ENCODE measurements at regions not wholly inside any gene's neighbourhood (a gene's known extent, or its start where the extent isn't known, plus 50 kb on each side); places are given as distances from the start of the nearest gene placed in this dataset.

DNA sequence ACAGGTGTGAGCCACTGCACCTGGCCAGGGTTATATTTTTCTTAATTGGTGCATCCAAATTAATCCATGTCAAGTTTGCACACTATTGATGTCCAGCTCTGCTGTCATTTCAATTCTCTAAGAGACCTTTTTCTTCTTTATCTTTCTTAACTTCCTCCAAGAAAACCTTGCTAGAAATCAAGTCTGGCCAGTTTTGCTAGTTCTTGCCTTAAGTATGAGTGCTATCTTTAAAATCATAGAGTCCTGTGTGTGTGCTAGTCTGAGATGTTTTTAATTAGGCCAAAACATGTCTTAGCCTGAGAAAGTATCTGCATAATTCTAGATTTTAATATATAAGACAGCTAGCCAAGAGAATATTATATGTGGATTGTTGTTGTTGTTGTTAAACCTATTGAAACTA is 56.2 kb upstream of the SLC39A10 start:
- H3K36me3 ChIP-seq, result no peaks in the 10 kb centered on the region
- H3K27ac ChIP-seq, result no peak overlapping the region
- TF ChIP-seq, protein P1, sequence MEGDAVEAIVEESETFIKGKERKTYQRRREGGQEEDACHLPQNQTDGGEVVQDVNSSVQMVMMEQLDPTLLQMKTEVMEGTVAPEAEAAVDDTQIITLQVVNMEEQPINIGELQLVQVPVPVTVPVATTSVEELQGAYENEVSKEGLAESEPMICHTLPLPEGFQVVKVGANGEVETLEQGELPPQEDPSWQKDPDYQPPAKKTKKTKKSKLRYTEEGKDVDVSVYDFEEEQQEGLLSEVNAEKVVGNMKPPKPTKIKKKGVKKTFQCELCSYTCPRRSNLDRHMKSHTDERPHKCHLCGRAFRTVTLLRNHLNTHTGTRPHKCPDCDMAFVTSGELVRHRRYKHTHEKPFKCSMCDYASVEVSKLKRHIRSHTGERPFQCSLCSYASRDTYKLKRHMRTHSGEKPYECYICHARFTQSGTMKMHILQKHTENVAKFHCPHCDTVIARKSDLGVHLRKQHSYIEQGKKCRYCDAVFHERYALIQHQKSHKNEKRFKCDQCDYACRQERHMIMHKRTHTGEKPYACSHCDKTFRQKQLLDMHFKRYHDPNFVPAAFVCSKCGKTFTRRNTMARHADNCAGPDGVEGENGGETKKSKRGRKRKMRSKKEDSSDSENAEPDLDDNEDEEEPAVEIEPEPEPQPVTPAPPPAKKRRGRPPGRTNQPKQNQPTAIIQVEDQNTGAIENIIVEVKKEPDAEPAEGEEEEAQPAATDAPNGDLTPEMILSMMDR (IDR thresholded peaks at IDR 0.05; ENCODE audit: low read depth, low read length), result no peak
- H3K4me3 ChIP-seq (ENCODE audit: low read depth, low read length), result no peak overlapping the region
- H3K27me3 ChIP-seq (ENCODE audit: insufficient read depth, low read depth, severe bottlenecking), result no peaks in the 10 kb centered on the region
- DNase-seq, result no peak
- no peaks in the 10 kb centered on the region for H3K9me3 ChIP-seq (ENCODE audit: severe bottlenecking)

DNA sequence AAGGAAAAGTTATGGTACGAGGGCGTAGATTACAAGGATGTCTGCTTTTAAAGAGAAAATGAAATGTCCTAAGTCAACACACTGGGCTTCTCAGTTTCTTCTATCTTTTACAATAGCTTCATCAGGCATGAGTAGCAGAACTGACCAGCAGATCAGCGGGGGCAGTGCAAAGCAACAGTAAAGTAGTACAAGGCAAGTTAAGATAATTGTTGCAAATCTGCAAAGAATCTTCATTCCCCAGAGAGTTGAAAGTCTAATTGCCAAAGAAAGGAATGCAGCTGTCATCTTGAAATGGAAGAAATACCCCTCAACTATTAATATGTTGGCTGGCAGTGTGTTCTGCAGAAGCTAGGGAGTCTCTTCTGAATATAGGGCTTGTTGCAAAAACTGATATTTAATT is 60.2 kb upstream of the SLC39A10 start:
- Histone ChIP-seq H3K4me3 (ENCODE audit: low read depth, low read length) (no peak overlapping the region), H3K9me3 (ENCODE audit: severe bottlenecking) (no peaks in the 10 kb centered on the region), H3K27me3 (ENCODE audit: insufficient read depth, low read depth, severe bottlenecking) (no peaks in the 10 kb centered on the region), H3K27ac (no peak overlapping the region), H3K36me3 (no peaks in the 10 kb centered on the region)
- DNase-seq, result no peak
- TF ChIP-seq, protein P1 (IDR thresholded peaks at IDR 0.05; ENCODE audit: low read depth, low read length), result no peak

DNA sequence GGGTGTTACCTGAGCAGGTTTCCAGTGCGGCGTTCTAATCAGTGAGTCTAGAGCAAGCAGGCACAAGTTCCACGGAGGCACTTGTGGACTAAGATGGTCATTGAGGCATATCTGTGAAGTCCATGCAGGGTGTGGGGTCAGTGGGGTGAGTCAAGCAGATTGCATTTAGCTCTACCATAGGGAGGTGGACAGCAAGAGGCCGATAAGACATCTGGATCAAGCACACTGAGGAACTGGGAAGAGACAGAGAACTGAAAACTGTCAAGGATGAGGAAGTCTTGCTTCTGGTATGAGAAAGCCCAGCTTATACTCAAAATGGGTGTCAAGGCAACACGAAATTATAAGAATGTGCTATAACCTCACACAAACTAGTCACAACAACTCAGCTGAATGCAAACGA is 61.2 kb upstream of the SLC39A10 start:
- TF ChIP-seq, protein P1 (IDR thresholded peaks at IDR 0.05; ENCODE audit: low read depth, low read length), result no peak
- Histone ChIP-seq H3K4me3 (ENCODE audit: low read depth, low read length) (no peak overlapping the region), H3K36me3 (no peaks in the 10 kb centered on the region), H3K27me3 (ENCODE audit: insufficient read depth, low read depth, severe bottlenecking) (no peaks in the 10 kb centered on the region), H3K27ac (no peak overlapping the region), H3K9me3 (ENCODE audit: severe bottlenecking) (no peaks in the 10 kb centered on the region)
- DNase-seq, result no peak

DNA sequence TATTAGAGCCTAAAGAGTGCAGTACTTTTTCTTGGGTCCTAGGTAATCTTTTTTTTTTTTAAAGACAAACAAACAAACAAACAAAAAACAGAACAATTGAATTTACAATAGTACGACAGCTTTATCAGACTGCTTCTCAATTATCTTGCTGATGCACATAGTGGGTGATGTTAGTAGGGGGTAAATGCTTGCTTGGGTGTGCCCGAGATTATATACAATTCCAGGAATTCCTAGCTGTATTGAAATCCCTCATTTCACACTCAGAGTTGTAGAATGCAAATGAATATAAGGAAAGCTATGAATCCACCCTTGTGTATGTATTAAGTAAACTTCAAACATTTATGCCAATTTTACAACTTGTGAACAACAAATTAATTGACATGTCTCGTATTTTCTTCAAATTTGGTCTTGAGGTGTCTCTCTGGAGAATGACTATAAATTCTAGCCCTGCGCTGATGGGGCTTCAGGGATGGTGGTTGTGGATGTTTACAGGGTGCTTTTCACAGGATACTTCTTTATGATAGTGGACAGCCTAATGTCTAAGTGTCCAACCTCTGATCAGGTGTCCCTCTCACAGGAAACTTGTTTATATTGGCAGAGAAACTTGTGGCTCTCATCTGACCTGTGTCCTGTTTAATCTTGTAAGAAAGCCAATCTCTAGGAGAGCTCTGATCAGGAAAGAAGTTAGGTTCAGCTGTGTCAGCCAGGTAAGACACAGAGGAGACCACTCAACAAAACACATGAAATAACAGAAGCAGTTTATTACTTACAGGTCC is 61.9 kb upstream of the SLC39A10 start:
- DNase-seq, result no peak
- Histone ChIP-seq H3K36me3 (no peaks in the 10 kb centered on the region), H3K9me3 (ENCODE audit: severe bottlenecking) (no peaks in the 10 kb centered on the region), H3K27ac (no peak overlapping the region), H3K27me3 (ENCODE audit: insufficient read depth, low read depth, severe bottlenecking) (no peaks in the 10 kb centered on the region), H3K4me3 (ENCODE audit: low read depth, low read length) (no peak overlapping the region)
- TF ChIP-seq, protein P1 (IDR thresholded peaks at IDR 0.05; ENCODE audit: low read depth, low read length), result no peak

DNA sequence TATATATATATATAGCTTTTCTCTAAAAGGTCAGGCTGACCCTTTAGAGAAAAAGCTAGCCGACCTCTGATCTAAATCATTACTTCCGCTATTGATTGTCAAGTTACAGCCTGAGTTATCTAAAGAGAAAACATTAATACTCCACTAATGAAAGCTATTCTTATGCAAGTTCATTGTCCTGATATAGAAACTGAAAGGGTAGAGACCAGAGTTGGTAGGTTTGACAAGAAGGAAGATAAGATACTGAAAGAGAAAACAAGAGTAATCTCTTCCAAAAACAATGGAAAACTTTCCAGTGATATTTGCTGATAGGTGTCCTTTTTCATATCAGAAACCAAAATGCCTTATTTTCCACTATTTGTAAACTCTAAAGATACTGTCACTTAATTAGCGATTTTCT is 62.8 kb upstream of the SLC39A10 start:
- no peak for DNase-seq
- H3K27me3 ChIP-seq (ENCODE audit: insufficient read depth, low read depth, severe bottlenecking), result no peaks in the 10 kb centered on the region
- no peaks in the 10 kb centered on the region for H3K36me3 ChIP-seq
- TF ChIP-seq, protein P1 (IDR thresholded peaks at IDR 0.05; ENCODE audit: low read depth, low read length), result no peak
- no peaks in the 10 kb centered on the region for H3K9me3 ChIP-seq (ENCODE audit: severe bottlenecking)
- H3K27ac ChIP-seq, result no peak overlapping the region
- no peak overlapping the region for H3K4me3 ChIP-seq (ENCODE audit: low read depth, low read length)

DNA sequence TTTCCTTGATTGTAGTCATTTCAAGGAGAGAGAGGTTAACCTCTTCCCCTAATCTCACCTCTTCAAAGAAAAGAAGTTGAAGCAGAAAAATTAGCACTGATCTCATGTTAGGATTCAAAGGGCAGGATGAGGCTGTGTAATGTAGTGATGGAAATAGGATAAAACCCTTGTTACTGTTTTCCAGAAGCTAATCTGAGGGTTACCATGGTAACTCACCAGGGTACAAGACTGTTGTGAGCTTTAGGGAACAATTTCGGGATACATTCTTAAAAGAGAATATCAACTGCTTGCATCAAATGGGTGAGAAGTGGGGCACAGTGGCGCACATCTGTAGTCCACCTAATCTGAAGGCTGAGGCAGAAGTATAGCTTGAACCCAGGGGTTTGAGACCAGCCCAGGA is 64.9 kb upstream of the SLC39A10 start:
- Histone ChIP-seq H3K27me3 (ENCODE audit: insufficient read depth, low read depth, severe bottlenecking) (no peaks in the 10 kb centered on the region), H3K4me3 (ENCODE audit: low read depth, low read length) (no peak overlapping the region), H3K27ac (no peak overlapping the region), H3K36me3 (no peaks in the 10 kb centered on the region), H3K9me3 (ENCODE audit: severe bottlenecking) (no peaks in the 10 kb centered on the region)
- no peak for DNase-seq
- TF ChIP-seq, protein P1 (IDR thresholded peaks at IDR 0.05; ENCODE audit: low read depth, low read length), result no peak

Data from WERI-Rb-1 (cell line).